Adrenal gland (tissue), 9 donors: ENCODE measurements at regions not wholly inside any gene's neighbourhood (a gene's known extent, or its start where the extent isn't known, plus 50 kb on each side); places are given as distances from the start of the nearest gene placed in this dataset.

ENCODE experiments used
- DNase-seq, 7 donors: peaks; one replicate each; pipeline ENCODE4 v3.0.0-alpha.2; 2019 to 2020
- H3K27ac ChIP-seq, 5 donors: fragments of 200-600 bp; sonication (generic) in 4 of 5; 1 replicate in 3 of 5; 2 replicates in 2 of 5; pipeline versions ENCODE4 v1.5.1 to v1.8.0; 2016 to 2020; ENCODE audit warnings: mild to moderate bottlenecking in 1 of 5
- H3K27me3 ChIP-seq: fragments of 200-600 bp; 2 replicates; pipeline ENCODE4 v1.8.0; 2021
- H3K36me3 ChIP-seq, 2 donors: fragments of 200-600 bp; replicated peaks in 1 of 2; 1 replicate in 1 of 2; 2 replicates in 1 of 2; pipeline versions ENCODE4 v1.5.1 to v1.8.0; 2018 to 2022
- H3K4me1 ChIP-seq, 2 donors: fragments of 200-600 bp; replicated peaks in 1 of 2; 1 replicate in 1 of 2; 2 replicates in 1 of 2; pipeline versions ENCODE4 v1.5.1 to v1.8.0; 2018 to 2021
- H3K4me3 ChIP-seq, 4 donors: fragments of 200-600 bp; sonication (generic) in 3 of 4; one replicate each; pipeline ENCODE4 v1.5.1; 2016 to 2018
- H3K9me3 ChIP-seq, 3 donors: fragments of 200-600 bp; sonication (generic) in 1 of 3; replicated peaks in 1 of 3; 1 replicate in 2 of 3; 2 replicates in 1 of 3; pipeline versions ENCODE4 v1.5.1 to v1.8.0; 2016 to 2021
- POLR2A ChIP-seq, 2 donors: fragments of 450-650 bp; IDR thresholded peaks; one replicate each; pipeline ENCODE4 v1.6.1; 2017; ENCODE audit warnings: antibody characterized with exemption in 2 of 2, mild to moderate bottlenecking in 2 of 2, moderate library complexity in 1 of 2
- WGBS, 4 donors: extraction: QIAGEN DNeasy Blood & Tissue Kit in 2 of 4; methylation state at CpG; one replicate each; pipeline versions ENCODE4 v1.1.5 to v1.1.7; 2013 to 2017; 5-methylcytosine and 5-hydroxymethylcytosine counted together
- intact Hi-C, 2 donors: fragments of 100-400 bp; cut with DNase I; formaldehyde crosslinking; loops; one replicate each; pipeline versions ENCODE4 v1.14.1 to v1.15.0; 2022 to 2023
- TF ChIP-seq, protein P1 (sequence below), 6 experiments: fragments of 450-650 bp in 4 of 6; fragments of 200-600 bp in 2 of 6; sonication (generic) in 1 of 6; IDR thresholded peaks; 1 replicate in 5 of 6; 2 replicates in 1 of 6; pipeline versions ENCODE4 v1.5.1 to v1.8.0; 2016 to 2021; ENCODE audit warnings: antibody characterized with exemption in 6 of 6, mild to moderate bottlenecking in 2 of 6, moderate library complexity in 1 of 6
- donor health status: healthy with polysubstance abuse.
- donor health status: Bipolar disorder and iron deficiency.
- donor health status: DM: yes; HTN: yes; CAD: no.
- donor health status: DM: no; HTN: no; CAD: no.
- donor health status: DM: no; HTN: no; CAD: no.

DNA sequence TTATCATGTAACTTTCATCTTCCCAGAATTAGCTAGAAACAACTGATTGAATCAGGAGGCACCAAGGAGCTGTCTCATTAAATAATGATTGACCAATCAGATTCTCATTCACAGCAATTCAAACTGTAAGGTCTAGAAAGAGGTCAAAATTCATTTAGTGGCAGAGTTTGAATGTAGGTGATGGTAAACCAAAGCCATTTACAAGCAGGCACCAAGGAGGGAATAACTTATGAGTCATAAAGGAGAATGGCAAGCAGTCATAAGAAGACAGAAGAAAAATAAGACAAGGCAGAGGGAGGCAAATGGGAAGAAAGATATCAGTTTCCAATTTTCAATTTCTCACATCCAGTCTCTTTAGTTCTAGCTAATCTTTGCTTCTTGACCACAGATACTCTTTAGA lies 52.9 kb upstream of the DEFB112 start:
- no peaks in the 10 kb centered on the region for H3K36me3 ChIP-seq
- no peak overlapping the region for H3K27ac ChIP-seq
- no peak for TF ChIP-seq POLR2A (IDR thresholded peaks at IDR 0.05)
- TF ChIP-seq, protein P1, sequence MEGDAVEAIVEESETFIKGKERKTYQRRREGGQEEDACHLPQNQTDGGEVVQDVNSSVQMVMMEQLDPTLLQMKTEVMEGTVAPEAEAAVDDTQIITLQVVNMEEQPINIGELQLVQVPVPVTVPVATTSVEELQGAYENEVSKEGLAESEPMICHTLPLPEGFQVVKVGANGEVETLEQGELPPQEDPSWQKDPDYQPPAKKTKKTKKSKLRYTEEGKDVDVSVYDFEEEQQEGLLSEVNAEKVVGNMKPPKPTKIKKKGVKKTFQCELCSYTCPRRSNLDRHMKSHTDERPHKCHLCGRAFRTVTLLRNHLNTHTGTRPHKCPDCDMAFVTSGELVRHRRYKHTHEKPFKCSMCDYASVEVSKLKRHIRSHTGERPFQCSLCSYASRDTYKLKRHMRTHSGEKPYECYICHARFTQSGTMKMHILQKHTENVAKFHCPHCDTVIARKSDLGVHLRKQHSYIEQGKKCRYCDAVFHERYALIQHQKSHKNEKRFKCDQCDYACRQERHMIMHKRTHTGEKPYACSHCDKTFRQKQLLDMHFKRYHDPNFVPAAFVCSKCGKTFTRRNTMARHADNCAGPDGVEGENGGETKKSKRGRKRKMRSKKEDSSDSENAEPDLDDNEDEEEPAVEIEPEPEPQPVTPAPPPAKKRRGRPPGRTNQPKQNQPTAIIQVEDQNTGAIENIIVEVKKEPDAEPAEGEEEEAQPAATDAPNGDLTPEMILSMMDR (IDR thresholded peaks at IDR 0.05), result no peak
- H3K9me3 ChIP-seq, result no peaks in the 10 kb centered on the region
- intact Hi-C loops, result no loop called here
- H3K27me3 ChIP-seq, result no peaks in the 10 kb centered on the region
- H3K4me1 ChIP-seq, result no peaks in the 10 kb centered on the region
- DNase-seq, result no peak
- H3K4me3 ChIP-seq, result no peak overlapping the region

DNA sequence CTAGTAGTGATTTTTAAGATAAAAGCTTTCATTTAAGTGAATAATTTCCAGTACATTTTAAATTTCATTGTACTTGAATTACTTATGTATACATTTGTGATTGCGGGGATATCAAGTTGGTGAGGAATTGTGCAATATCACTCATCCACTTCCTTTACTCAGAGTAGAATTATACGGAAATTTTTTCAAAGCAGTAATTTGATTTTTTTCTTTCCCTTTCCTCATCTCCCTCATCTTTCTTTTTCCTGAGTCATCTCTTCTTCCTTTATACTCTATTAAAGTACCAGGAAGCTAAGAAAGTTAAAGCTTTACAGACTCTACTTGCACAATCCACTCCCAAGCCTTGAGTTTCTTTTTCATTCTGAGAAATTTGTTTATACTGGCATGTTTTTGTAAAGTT lies 60.9 kb upstream of the DEFB112 start:
- no peak for TF ChIP-seq POLR2A (IDR thresholded peaks at IDR 0.05)
- TF ChIP-seq, protein P1 (IDR thresholded peaks at IDR 0.05), result no peak
- no peak overlapping the region for H3K4me3 ChIP-seq
- no peak overlapping the region for H3K27ac ChIP-seq
- H3K4me1 ChIP-seq, result peaks cover 4 to 6% of the 10 kb centered on the region in 2 donors
- DNase-seq, result no peak
- intact Hi-C loops, result no loop called here
- 87 to 97% (median 94%) methylated on average over 2 of the region's 2 CpGs for WGBS, 4 donors
- H3K27me3 ChIP-seq, result no peaks in the 10 kb centered on the region
- H3K36me3 ChIP-seq, result no peaks in the 10 kb centered on the region
- H3K9me3 ChIP-seq, result no peaks in the 10 kb centered on the region

DNA sequence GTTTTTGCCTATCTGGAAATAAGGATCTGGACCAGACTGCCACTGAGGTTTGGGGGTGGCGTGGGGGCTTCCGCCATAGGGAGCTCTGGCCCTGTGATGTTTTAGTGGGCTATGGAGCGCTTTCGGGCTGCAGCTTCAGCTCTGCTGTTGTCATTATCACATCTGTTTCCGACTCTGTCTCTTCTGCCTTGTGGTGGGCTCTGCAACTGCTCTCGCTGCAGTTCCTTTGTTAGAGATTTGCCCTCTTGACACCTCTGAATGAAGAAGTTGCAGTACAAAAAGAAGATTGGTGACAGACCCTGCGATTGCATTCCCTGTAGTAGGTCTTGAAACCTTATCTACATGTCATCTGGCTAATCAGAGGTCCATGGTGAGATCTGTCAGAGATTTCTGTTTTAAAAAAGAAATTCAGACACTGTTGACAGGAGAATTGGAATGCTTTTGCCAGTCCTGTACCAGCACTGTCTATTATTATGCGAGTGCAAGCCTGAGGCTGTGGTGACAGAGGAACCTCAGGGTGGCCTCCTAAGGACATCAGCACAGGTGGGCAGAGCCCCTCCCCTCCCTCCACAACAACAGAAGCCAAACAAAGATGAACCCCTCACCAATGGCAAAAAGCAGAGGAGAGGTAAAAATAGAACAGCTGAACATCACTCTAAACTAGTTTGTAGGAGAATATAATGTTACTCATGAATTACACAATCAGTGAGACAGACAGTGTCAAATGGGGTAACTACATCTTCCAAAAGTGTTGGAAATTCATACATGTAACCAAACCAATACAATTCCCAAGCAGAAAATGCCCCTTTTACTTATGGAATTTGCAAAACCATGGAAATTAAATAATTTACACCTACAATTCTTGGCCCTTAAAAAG lies 63.5 kb upstream of the DEFB112 start:
- no peaks in the 10 kb centered on the region for H3K27me3 ChIP-seq
- intact Hi-C loops, result no loop called here
- DNase-seq, result peak in 2 of 7 donors; percentile 12 to 15
- peak overlapping the region in 1 of 5 donors; percentile 20 for H3K27ac ChIP-seq
- no peaks in the 10 kb centered on the region for H3K36me3 ChIP-seq
- H3K9me3 ChIP-seq, result no peaks in the 10 kb centered on the region
- TF ChIP-seq, protein P1 (IDR thresholded peaks at IDR 0.05), result no peak
- no peak for TF ChIP-seq POLR2A (IDR thresholded peaks at IDR 0.05)
- H3K4me3 ChIP-seq, result peak overlapping the region in 1 of 4 donors; percentile 9
- 66 to 72% (median 69%) methylated on average over 8 of the region's 8 CpGs for WGBS, 4 donors
- peaks cover 4 to 6% of the 10 kb centered on the region in 2 donors for H3K4me1 ChIP-seq

DNA sequence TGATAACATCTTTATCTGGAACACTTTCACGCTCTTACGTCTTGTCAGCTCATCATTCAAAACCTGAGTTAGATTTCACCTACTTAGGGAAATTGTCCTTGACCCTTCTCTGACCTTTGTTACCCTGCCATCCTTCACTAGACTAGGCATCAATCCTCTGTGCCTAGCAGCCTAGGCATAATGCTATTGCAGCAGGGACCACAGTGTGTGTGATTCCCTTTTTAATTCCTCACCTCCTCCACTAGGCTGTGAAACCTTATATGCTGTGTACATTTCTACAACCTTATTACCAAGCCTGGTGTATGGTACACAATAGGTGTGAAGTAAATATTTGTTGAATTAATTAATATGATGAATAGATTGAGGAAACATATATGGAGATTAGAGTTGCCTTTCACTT lies 66.7 kb upstream of the DEFB112 start:
- no peak overlapping the region for H3K4me3 ChIP-seq
- no peaks in the 10 kb centered on the region for H3K27me3 ChIP-seq
- DNase-seq, result no peak
- peaks cover 4 to 6% of the 10 kb centered on the region in 2 donors for H3K4me1 ChIP-seq
- no peaks in the 10 kb centered on the region for H3K9me3 ChIP-seq
- 18 to 51% (median 28%) methylated on average over 2 of the region's 2 CpGs for WGBS, 4 donors
- H3K36me3 ChIP-seq, result no peaks in the 10 kb centered on the region
- intact Hi-C loops, result no loop called here
- no peak for TF ChIP-seq POLR2A (IDR thresholded peaks at IDR 0.05)
- TF ChIP-seq, protein P1 (IDR thresholded peaks at IDR 0.05), result no peak
- no peak overlapping the region for H3K27ac ChIP-seq
